Keratinocyte (primary cell): ENCODE measurements at regions not wholly inside any gene's neighbourhood (a gene's known extent, or its start where the extent isn't known, plus 50 kb on each side); places are given as distances from the start of the nearest gene placed in this dataset.

Experiments used
- DNase-seq: peaks from one replicate; pipeline ENCODE4 v3.0.0-alpha.2; 2011; ENCODE audit warnings: low read depth, missing footprints, low spot score
- FAIRE-seq: peaks from 2 replicates; lab custom pipeline; 2011; peaks lifted over from hg19 to GRCh38; lab: Jason Lieb, UNC
- H2AFZ ChIP-seq: 2 replicates; pipeline ENCODE4 v1.6.0; 2012; ENCODE audit warnings: low read length, control low read depth, inconsistent platforms; ENCODE audit not compliant: control insufficient read depth
- H3K27ac ChIP-seq: 2 replicates; pipeline ENCODE4 v1.5.1; 2011; ENCODE audit warnings: low read length; ENCODE audit not compliant: control insufficient read depth, insufficient read depth
- H3K27me3 ChIP-seq: 3 replicates; pipeline ENCODE4 v1.6.0; 2011; ENCODE audit warnings: low read length; ENCODE audit not compliant: control insufficient read depth, insufficient read depth; ENCODE audit errors: extremely low read depth
- H3K36me3 ChIP-seq, 2 experiments: 2 replicates in 1 of 2; 3 replicates in 1 of 2; pipeline ENCODE4 v1.5.1; 2011; ENCODE audit warnings: low read length in 2 of 2, mild to moderate bottlenecking in 1 of 2; ENCODE audit not compliant: control insufficient read depth in 2 of 2, insufficient read depth in 2 of 2; ENCODE audit errors: extremely low read depth in 1 of 2
- H3K4me1 ChIP-seq: 3 replicates; pipeline ENCODE4 v1.5.1; 2011; ENCODE audit warnings: low read length; ENCODE audit not compliant: control insufficient read depth, insufficient read depth; ENCODE audit errors: extremely low read depth
- H3K4me2 ChIP-seq: 3 replicates; pipeline ENCODE4 v1.6.0; 2011; ENCODE audit warnings: low read depth, low read length; ENCODE audit not compliant: control insufficient read depth, insufficient read depth; ENCODE audit errors: extremely low read depth
- H3K4me3 ChIP-seq, 3 experiments: fragments of 200-600 bp in 1 of 3; sonication (generic) in 1 of 3; 2 replicates in 2 of 3; 3 replicates in 1 of 3; pipeline ENCODE4 v1.5.1; 2011 to 2016; ENCODE audit warnings: low read length in 3 of 3, mild to moderate bottlenecking in 3 of 3, control low read depth in 2 of 3, inconsistent platforms in 1 of 3, low read depth in 1 of 3, mixed read lengths in 1 of 3, mixed run types in 1 of 3, moderate library complexity in 1 of 3; ENCODE audit not compliant: control insufficient read depth in 2 of 3, insufficient read depth in 2 of 3; ENCODE audit errors: extremely low read depth in 1 of 3
- H3K79me2 ChIP-seq: 2 replicates; pipeline ENCODE4 v1.6.0; 2012; ENCODE audit warnings: low read length; ENCODE audit not compliant: control insufficient read depth, insufficient read depth
- H3K9ac ChIP-seq: 3 replicates; pipeline ENCODE4 v1.6.0; 2011; ENCODE audit warnings: low read length; ENCODE audit not compliant: control insufficient read depth, insufficient read depth; ENCODE audit errors: extremely low read depth
- H3K9me1 ChIP-seq: 3 replicates; pipeline ENCODE4 v1.6.0; 2011; ENCODE audit warnings: low read length; ENCODE audit not compliant: control insufficient read depth, insufficient read depth; ENCODE audit errors: extremely low read depth
- H3K9me3 ChIP-seq: 2 replicates; pipeline ENCODE4 v1.5.1; 2012; ENCODE audit warnings: low read depth, low read length; ENCODE audit not compliant: control insufficient read depth
- H4K20me1 ChIP-seq: 3 replicates; pipeline ENCODE4 v1.6.0; 2011; ENCODE audit warnings: low read length; ENCODE audit not compliant: control insufficient read depth, insufficient read depth; ENCODE audit errors: extremely low read depth
- CTCF ChIP-seq, 3 experiments: IDR thresholded peaks in 1 of 3; conservative IDR thresholded peaks in 1 of 3; optimal IDR thresholded peaks in 1 of 3; 2 replicates in 2 of 3; 3 replicates in 1 of 3; pipeline versions ENCODE3 to v1.5.1; 2011; ENCODE audit warnings: low read length in 3 of 3, mild to moderate bottlenecking in 3 of 3, moderate library complexity in 2 of 3, control low read depth in 1 of 3, inconsistent platforms in 1 of 3; ENCODE audit not compliant: insufficient read depth in 2 of 3; ENCODE audit errors: extremely low read depth in 1 of 3
- EZH2 ChIP-seq: IDR thresholded peaks from one replicate; pipeline ENCODE4 v1.6.1; 2012; ENCODE audit warnings: inconsistent platforms, mild to moderate bottlenecking, low read length, moderate library complexity
- dilution Hi-C: fragments of 300-500 bp; cut with MboI; formaldehyde crosslinking; loops from one replicate; pipeline ENCODE4 v1.7.0; 2020; ENCODE audit warnings: low sequenced_read_pairs; ENCODE audit not compliant: extremely low pct_ligation_motif_present

DNA sequence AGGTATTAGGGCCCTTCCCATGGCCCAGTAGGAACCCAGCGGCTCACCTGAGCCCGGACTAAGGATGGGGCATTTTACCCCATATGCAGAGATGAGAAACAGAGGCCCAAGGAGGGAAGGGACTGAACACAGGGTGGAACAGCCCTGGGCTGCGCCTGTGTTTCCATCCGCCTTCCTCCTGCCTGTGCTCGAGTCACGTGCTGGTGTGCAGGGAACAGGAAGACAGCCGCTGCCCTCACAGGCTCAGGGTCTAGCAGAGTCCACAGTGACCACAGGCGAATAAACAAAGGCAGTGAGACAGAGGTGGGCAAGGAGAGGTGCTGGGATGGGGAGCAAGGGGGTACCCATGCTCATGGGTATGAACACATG lies 129.4 kb downstream of the C9orf50 start:
- DNase-seq (no peak), FAIRE-seq (no peak)
- TF ChIP-seq CTCF (optimal IDR thresholded peaks at IDR 0.05 in 1 of 3, IDR thresholded peaks at IDR 0.05 in 1 of 3, conservative IDR thresholded peaks at IDR 0.05 in 1 of 3; ENCODE audit: extremely low read depth in 1 of 3, insufficient read depth in 2 of 3, low read length in 3 of 3) = no peak
- no peak for TF ChIP-seq EZH2
- no peak overlapping the region for H3K4me2 ChIP-seq
- H3K79me2 ChIP-seq = no peaks in the 10 kb centered on the region
- dilution Hi-C loops = no loop called here
- no peak overlapping the region for H3K9ac ChIP-seq
- H3K9me1 ChIP-seq = no peaks in the 10 kb centered on the region
- H3K27ac ChIP-seq = no peak overlapping the region
- H3K9me3 ChIP-seq = no peaks in the 10 kb centered on the region
- no peak overlapping the region for H3K4me3 ChIP-seq
- H3K36me3 ChIP-seq = no peaks in the 10 kb centered on the region
- no peaks in the 10 kb centered on the region for H4K20me1 ChIP-seq
- H2AFZ ChIP-seq = no peak overlapping the region
- H3K27me3 ChIP-seq = no peaks in the 10 kb centered on the region
- H3K4me1 ChIP-seq = peaks cover 54% of the 10 kb centered on the region

- H4K20me1 ChIP-seq = no peaks in the 10 kb centered on the region
- H3K9me3 ChIP-seq = no peaks in the 10 kb centered on the region
- FAIRE-seq (no peak), DNase-seq (no peak)
- no peaks in the 10 kb centered on the region for H3K36me3 ChIP-seq
- peak overlapping the region; percentile 99 for H3K27ac ChIP-seq
- TF ChIP-seq EZH2 = no peak
- TF ChIP-seq CTCF (optimal IDR thresholded peaks at IDR 0.05 in 1 of 3, IDR thresholded peaks at IDR 0.05 in 1 of 3, conservative IDR thresholded peaks at IDR 0.05 in 1 of 3; ENCODE audit: extremely low read depth in 1 of 3, insufficient read depth in 2 of 3, low read length in 3 of 3) = no peak
- no peaks in the 10 kb centered on the region for H3K27me3 ChIP-seq
- H3K9me1 ChIP-seq = no peaks in the 10 kb centered on the region
- H3K4me2 ChIP-seq = peak overlapping the region; percentile 82
- no peak overlapping the region for H2AFZ ChIP-seq
- H3K79me2 ChIP-seq = no peaks in the 10 kb centered on the region
- H3K9ac ChIP-seq = peak overlapping the region; percentile 84
- H3K4me3 ChIP-seq = no peak overlapping the region
- dilution Hi-C loops = no loop called here
- H3K4me1 ChIP-seq = peaks cover 52% of the 10 kb centered on the region
Measured at GRCh38 chr9:129490583-129491486, 130.1 kb downstream of the C9orf50 start.
